HepG2 (cell line): ENCODE measurements at regions not wholly inside any gene's neighbourhood (a gene's known extent, or its start where the extent isn't known, plus 50 kb on each side); places are given as distances from the start of the nearest gene placed in this dataset.

Experiments used
- ATAC-seq: fragments of 200-7000 bp; cut with Tn5 transposase; 3 replicates; pipeline ENCODE4 v1.9.1; 2020; ENCODE audit warnings: mild to moderate bottlenecking, moderate library complexity
- BruUV-seq: library from RNA; stranded (reverse); fragments of 400-500 nt; replicated peaks from 2 replicates; lab custom pipeline; 2021; lab: Mats Ljungman, UMichigan
- CTCF ChIA-PET: fragments of 300-600 bp; formaldehyde crosslinking; extraction: SDS; loops from one replicate; lab custom pipeline; 2021; ENCODE audit warnings: low total read pairs, inconsistent platforms, low intra/inter-chr PET ratio; lab: Yijun Ruan, JAX
- POLR2A ChIA-PET: fragments of 350-600 bp; sonication (Branson Sonifier 250); formaldehyde crosslinking; loops from one replicate; lab custom pipeline; 2020; ENCODE audit warnings: antibody characterized with exemption, inconsistent platforms; lab: Yijun Ruan, JAX
- DNase-seq: peaks from one replicate; pipeline ENCODE4 v3.0.0-alpha.2; 2015; ENCODE audit warnings: low spot score
- FAIRE-seq: peaks from 3 replicates; lab custom pipeline; 2011; peaks lifted over from hg19 to GRCh38; lab: Jason Lieb, UNC
- H2AFZ ChIP-seq: one replicate; pipeline ENCODE4 v1.6.1; 2011; ENCODE audit warnings: low read length, inconsistent platforms
- H3K27ac ChIP-seq: fragments of 300-600 bp; 3 replicates; pipeline ENCODE4 v1.8.0; 2011; ENCODE audit warnings: mixed run types, mild to moderate bottlenecking, mixed read lengths, low read length, inconsistent platforms; ENCODE audit not compliant: insufficient read depth; ENCODE audit errors: extremely low read length
- H3K27me3 ChIP-seq, 2 experiments: fragments of 200-600 bp in 1 of 2; 2 replicates in 1 of 2; 3 replicates in 1 of 2; pipeline versions ENCODE4 v1.6.0 to v1.8.0; 2011; ENCODE audit warnings: low read length in 2 of 2, mild to moderate bottlenecking in 2 of 2, moderate library complexity in 2 of 2, inconsistent platforms in 1 of 2; ENCODE audit not compliant: insufficient read depth in 2 of 2, control insufficient read depth in 1 of 2
- H3K36me3 ChIP-seq, 2 experiments: fragments of 200-600 bp in 1 of 2; replicated peaks in 1 of 2; 2 replicates in 1 of 2; 3 replicates in 1 of 2; pipeline versions ENCODE4 v1.5.1 to v1.8.0; 2011; ENCODE audit warnings: low read length in 2 of 2, inconsistent platforms in 1 of 2; ENCODE audit not compliant: insufficient read depth in 2 of 2, control insufficient read depth in 1 of 2
- H3K4me1 ChIP-seq: 2 replicates; pipeline ENCODE4 v1.5.1; 2012; ENCODE audit warnings: low read length, inconsistent platforms; ENCODE audit not compliant: insufficient read depth
- H3K4me2 ChIP-seq: 2 replicates; pipeline ENCODE4 v1.6.0; 2011; ENCODE audit warnings: low read depth, low read length, inconsistent platforms
- H3K4me3 ChIP-seq, 3 experiments: fragments of 200-600 bp in 1 of 3; sonication (generic), shearing (Covaris generic) in 1 of 3; replicated peaks in 1 of 3; 2 replicates each; pipeline ENCODE4 v1.5.1; 2011 to 2016; ENCODE audit warnings: low read length in 3 of 3, inconsistent platforms in 2 of 3, low read depth in 2 of 3, mild to moderate bottlenecking in 2 of 3, control low read depth in 1 of 3, mixed read lengths in 1 of 3; ENCODE audit not compliant: insufficient read depth in 1 of 3
- H3K79me2 ChIP-seq: one replicate; pipeline ENCODE4 v1.6.1; 2011; ENCODE audit warnings: low read length, inconsistent platforms; ENCODE audit not compliant: insufficient read depth
- H3K9ac ChIP-seq: 2 replicates; pipeline ENCODE4 v1.6.0; 2011; ENCODE audit warnings: mild to moderate bottlenecking, low read depth, low read length, inconsistent platforms; ENCODE audit not compliant: insufficient read depth
- H3K9me3 ChIP-seq: 2 replicates; pipeline ENCODE4 v1.5.1; 2012; ENCODE audit warnings: mild to moderate bottlenecking, low read length
- H4K20me1 ChIP-seq: 2 replicates; pipeline ENCODE4 v1.6.0; 2011; ENCODE audit warnings: inconsistent platforms, mild to moderate bottlenecking, low read length, moderate library complexity; ENCODE audit not compliant: insufficient read depth
- GABPA ChIP-seq, 2 experiments: IDR thresholded peaks; 2 replicates each; pipeline ENCODE4 v1.6.1; 2011 to 2016; ENCODE audit warnings: low read depth in 2 of 2, low read length in 1 of 2, missing biosample characterization in 1 of 2, missing genetic modification characterization in 1 of 2
- HINFP ChIP-seq: sonication (generic); formaldehyde crosslinking; IDR thresholded peaks from 2 replicates; pipeline ENCODE4 v1.4.0; 2020; ENCODE audit warnings: low read depth, mild to moderate bottlenecking, missing genetic modification reagents
- IRF1 ChIP-seq: sonication (generic); formaldehyde crosslinking; IDR thresholded peaks from 2 replicates; pipeline ENCODE4 v1.4.0; 2020; ENCODE audit warnings: low read depth, mild to moderate bottlenecking, missing genetic modification reagents
- KDM2A ChIP-seq: sonication (generic); formaldehyde crosslinking; IDR thresholded peaks from 2 replicates; pipeline ENCODE4 v1.4.0; 2020; ENCODE audit warnings: low read depth, missing genetic modification reagents, borderline replicate concordance
- NR3C1 ChIP-seq: sonication (generic); formaldehyde crosslinking; IDR thresholded peaks from 2 replicates; pipeline ENCODE4 v1.4.0; 2020; ENCODE audit warnings: missing genetic modification reagents
- PAX8 ChIP-seq: sonication (generic); formaldehyde crosslinking; IDR thresholded peaks from 2 replicates; pipeline ENCODE4 v1.8.0; 2022; ENCODE audit warnings: mild to moderate bottlenecking, missing genetic modification reagents, borderline replicate concordance
- POGZ ChIP-seq: sonication (generic); formaldehyde crosslinking; IDR thresholded peaks from 2 replicates; pipeline ENCODE4 v1.4.0; 2020; ENCODE audit warnings: mild to moderate bottlenecking, missing genetic modification reagents
- REST ChIP-seq, 2 experiments: IDR thresholded peaks; 2 replicates each; pipeline ENCODE4 v1.6.1; 2011 to 2012; ENCODE audit warnings: low read length in 2 of 2, borderline replicate concordance in 1 of 2, low read depth in 1 of 2, mild to moderate bottlenecking in 1 of 2, moderate library complexity in 1 of 2
- SALL2 ChIP-seq: sonication (generic); formaldehyde crosslinking; IDR thresholded peaks from 2 replicates; pipeline ENCODE4 v1.8.1; 2023; ENCODE audit warnings: mild to moderate bottlenecking, missing genetic modification reagents, inconsistent platforms
- ZGPAT ChIP-seq: IDR thresholded peaks from 2 replicates; pipeline ENCODE4 v1.6.1; 2016; ENCODE audit warnings: mild to moderate bottlenecking
- ZNF101 ChIP-seq: sonication (generic); formaldehyde crosslinking; IDR thresholded peaks from 2 replicates; pipeline ENCODE4 v1.4.0; 2020; ENCODE audit warnings: mild to moderate bottlenecking, low read depth, missing genetic modification reagents, borderline replicate concordance
- ZNF12 ChIP-seq: sonication (generic); formaldehyde crosslinking; IDR thresholded peaks from 2 replicates; pipeline ENCODE4 v1.5.0; 2020; ENCODE audit warnings: missing genetic modification reagents
- ZNF143 ChIP-seq: sonication (generic); formaldehyde crosslinking; IDR thresholded peaks from 2 replicates; pipeline ENCODE4 v1.4.0; 2020; ENCODE audit warnings: missing genetic modification reagents
- ZNF260 ChIP-seq: sonication (generic); formaldehyde crosslinking; IDR thresholded peaks from 2 replicates; pipeline ENCODE4 v1.4.0; 2020; ENCODE audit warnings: missing genetic modification reagents, low read depth, mild to moderate bottlenecking, borderline replicate concordance
- ZNF3 ChIP-seq: IDR thresholded peaks from 2 replicates; pipeline ENCODE4 v1.7.0; 2017; ENCODE audit warnings: inconsistent platforms
- ZNF7 ChIP-seq: IDR thresholded peaks from 2 replicates; pipeline ENCODE4 v1.6.1; 2016; ENCODE audit warnings: missing biosample characterization, missing genetic modification reagents
- WGBS: methylation state at CpG from one replicate; pipeline ENCODE4 v1.1.6; 2017; ENCODE audit warnings: low lambda C conversion rate; 5-methylcytosine and 5-hydroxymethylcytosine counted together
- in situ Hi-C: cut with HindIII; loops from 2 replicates; pipeline ENCODE4 v1.10.0; 2017; ENCODE audit warnings: low pct_unique_long_range_greater_than_20kb; ENCODE audit not compliant: extremely low pct_ligation_motif_present
- intact Hi-C: fragments of 100-400 bp; cut with micrococcal nuclease; formaldehyde crosslinking; loops from one replicate; pipeline ENCODE4 v1.10.0; 2022; ENCODE audit not compliant: unreplicated experiment
- TF ChIP-seq, protein P1 (sequence below): IDR thresholded peaks from 2 replicates; pipeline ENCODE4 v1.6.1; 2016

DNA sequence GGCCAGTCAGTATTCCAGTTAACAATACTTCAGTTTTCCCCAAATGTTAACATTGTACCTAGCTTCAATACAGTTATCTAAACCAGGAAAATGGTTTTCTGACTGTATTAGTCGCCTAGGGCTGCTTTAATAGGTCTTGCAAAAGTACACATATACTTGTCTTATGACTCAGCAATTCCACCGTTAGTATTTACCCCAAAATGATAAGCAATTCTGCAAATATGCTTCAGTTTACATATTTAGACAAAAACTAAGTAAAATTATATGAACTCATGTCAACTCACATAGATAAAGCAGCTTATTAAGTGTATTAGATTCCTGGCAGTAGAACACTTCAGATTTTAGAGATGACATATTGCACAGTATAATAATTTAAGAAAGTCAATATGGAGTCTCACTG, 363.3 kb downstream of the ARL4A start:
- FAIRE-seq: no peak
- WGBS: 22% methylated on average over 2 of the region's 2 CpGs
- TF ChIP-seq ZNF101 (no peak), IRF1 (CRISPR knock-in tag) (no peak), HINFP (CRISPR knock-in tag) (no peak), GABPA (IDR thresholded peaks at IDR 0.05; ENCODE audit: low read depth, low read length) (no peak), GABPA (CRISPR knock-in tag; IDR thresholded peaks at IDR 0.05; ENCODE audit: low read depth) (no peak), ZNF3 (CRISPR knock-in tag) (no peak), ZNF12 (CRISPR knock-in tag) (peak; percentile 97), NR3C1 (no peak), POGZ (no peak), PAX8 (no peak), SALL2 (no peak), REST (IDR thresholded peaks at IDR 0.05; ENCODE audit: borderline replicate concordance in 1 of 2, low read depth in 1 of 2, low read length in 2 of 2) (no peak), ZNF143 (CRISPR knock-in tag) (no peak), ZNF260 (CRISPR knock-in tag) (no peak), ZGPAT (CRISPR knock-in tag) (no peak), ZNF7 (CRISPR knock-in tag) (no peak), KDM2A (CRISPR knock-in tag) (no peak)
- TF ChIP-seq, protein P1, sequence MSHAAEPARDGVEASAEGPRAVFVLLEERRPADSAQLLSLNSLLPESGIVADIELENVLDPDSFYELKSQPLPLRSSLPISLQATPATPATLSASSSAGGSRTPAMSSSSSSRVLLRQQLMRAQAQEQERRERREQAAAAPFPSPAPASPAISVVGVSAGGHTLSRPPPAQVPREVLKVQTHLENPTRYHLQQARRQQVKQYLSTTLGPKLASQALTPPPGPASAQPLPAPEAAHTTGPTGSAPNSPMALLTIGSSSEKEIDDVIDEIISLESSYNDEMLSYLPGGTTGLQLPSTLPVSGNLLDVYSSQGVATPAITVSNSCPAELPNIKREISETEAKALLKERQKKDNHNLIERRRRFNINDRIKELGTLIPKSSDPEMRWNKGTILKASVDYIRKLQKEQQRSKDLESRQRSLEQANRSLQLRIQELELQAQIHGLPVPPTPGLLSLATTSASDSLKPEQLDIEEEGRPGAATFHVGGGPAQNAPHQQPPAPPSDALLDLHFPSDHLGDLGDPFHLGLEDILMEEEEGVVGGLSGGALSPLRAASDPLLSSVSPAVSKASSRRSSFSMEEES (CRISPR knock-in tag): no peak

More for the DNA sequence above, 363.3 kb downstream of the ARL4A start:
- ChIA-PET POLR2A (no interaction called here), CTCF (no interaction called here)
- Histone ChIP-seq H2AFZ (no peak overlapping the region), H3K4me3 (no peak overlapping the region), H3K4me2 (no peak overlapping the region), H3K4me1 (0 out of 2 replicates have a peak, but pooled peaks cover 10% of the 10 kb centered on the region), H3K27me3 (no peaks in the 10 kb centered on the region), H3K36me3 (no peaks in the 10 kb centered on the region), H3K79me2 (no peaks in the 10 kb centered on the region), H3K9ac (no peak overlapping the region), H4K20me1 (no peaks in the 10 kb centered on the region), H3K9me3 (no peaks in the 10 kb centered on the region), H3K27ac (no peak overlapping the region)
- BruUV-seq: no TSS peak
- DNase-seq (peak; percentile 28), ATAC-seq (no peak)
- intact Hi-C loops: no loop called here
- in situ Hi-C loops: no loop called here
